ENCODE measurements at regions not wholly inside any gene's neighbourhood (a gene's known extent, or its start where the extent isn't known, plus 50 kb on each side); places are given as distances from the start of the nearest gene placed in this dataset.

DNA sequence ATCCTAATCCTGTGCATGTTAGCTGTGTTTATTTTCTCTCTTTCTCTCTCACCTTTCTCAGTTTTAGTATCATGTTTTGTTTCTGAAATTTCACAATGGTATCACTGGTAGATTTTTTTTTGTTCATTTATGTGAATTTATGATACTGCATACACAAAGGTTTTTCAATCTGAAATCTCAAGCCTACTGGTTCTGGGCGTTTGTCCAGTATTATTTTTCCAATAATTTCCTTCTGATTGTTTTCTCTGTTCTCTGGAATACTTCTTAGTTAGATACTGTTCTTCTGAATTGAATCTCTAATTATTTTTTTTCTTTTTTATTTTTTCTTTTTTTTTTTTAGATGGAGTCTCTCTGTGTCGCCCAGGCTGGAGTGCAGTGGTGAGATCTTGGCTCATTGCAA, 96.2 kb upstream of the TMEM72 start:
- TF ChIP-seq, protein P1, sequence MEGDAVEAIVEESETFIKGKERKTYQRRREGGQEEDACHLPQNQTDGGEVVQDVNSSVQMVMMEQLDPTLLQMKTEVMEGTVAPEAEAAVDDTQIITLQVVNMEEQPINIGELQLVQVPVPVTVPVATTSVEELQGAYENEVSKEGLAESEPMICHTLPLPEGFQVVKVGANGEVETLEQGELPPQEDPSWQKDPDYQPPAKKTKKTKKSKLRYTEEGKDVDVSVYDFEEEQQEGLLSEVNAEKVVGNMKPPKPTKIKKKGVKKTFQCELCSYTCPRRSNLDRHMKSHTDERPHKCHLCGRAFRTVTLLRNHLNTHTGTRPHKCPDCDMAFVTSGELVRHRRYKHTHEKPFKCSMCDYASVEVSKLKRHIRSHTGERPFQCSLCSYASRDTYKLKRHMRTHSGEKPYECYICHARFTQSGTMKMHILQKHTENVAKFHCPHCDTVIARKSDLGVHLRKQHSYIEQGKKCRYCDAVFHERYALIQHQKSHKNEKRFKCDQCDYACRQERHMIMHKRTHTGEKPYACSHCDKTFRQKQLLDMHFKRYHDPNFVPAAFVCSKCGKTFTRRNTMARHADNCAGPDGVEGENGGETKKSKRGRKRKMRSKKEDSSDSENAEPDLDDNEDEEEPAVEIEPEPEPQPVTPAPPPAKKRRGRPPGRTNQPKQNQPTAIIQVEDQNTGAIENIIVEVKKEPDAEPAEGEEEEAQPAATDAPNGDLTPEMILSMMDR (IDR thresholded peaks at IDR 0.05), result no peak
- TF ChIP-seq POLR2A (IDR thresholded peaks at IDR 0.05), result no peak

Measured in thyroid gland (tissue), 4 donors.